ENCODE measurements at regions not wholly inside any gene's neighbourhood (a gene's known extent, or its start where the extent isn't known, plus 50 kb on each side); places are given as distances from the start of the nearest gene placed in this dataset.

DNA sequence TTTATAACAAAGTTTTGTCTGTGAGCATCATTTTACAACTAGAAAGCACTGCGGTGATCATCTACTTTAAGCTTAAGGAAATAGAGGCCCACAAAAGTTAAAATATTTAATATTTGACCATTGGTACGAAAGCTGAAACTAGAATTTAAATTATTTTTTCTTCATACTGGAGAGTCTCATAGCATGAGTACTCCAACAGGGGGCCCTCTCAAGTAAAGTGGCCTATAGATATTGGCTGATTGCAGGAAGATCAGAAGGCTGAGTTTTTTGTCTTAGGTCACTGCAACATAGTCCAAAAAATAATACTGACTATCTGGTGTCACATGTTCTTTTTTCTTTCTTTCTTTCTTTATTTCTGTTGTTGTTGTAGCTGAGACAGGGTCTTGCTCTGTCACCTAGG, 75.3 kb upstream of the ZDHHC17 start:
- no peak overlapping the region for H3K27ac ChIP-seq (ENCODE audit: extremely low read depth, low read depth, low read length)
- H3K9me3 ChIP-seq (ENCODE audit: control insufficient read depth, insufficient read depth, low read depth, low read length), result no peaks in the 10 kb centered on the region
- H3K4me1 ChIP-seq (ENCODE audit: control insufficient read depth, insufficient read depth, low read length), result peaks cover 10% of the 10 kb centered on the region
- ChIA-PET POLR2A (no interaction called here), CTCF (interaction anchor here (0.5 to 2.3 kb wide), 11 partner anchors 9 to 458 kb away, joined by 3 to 10 read pairs (median 5); no protein-coding TSS in a partner anchor)
- H3K4me3 ChIP-seq (ENCODE audit: low read depth, low read length), result no peak overlapping the region
- H3K36me3 ChIP-seq (ENCODE audit: control insufficient read depth in 2 of 2, insufficient read depth in 1 of 2, low read length in 2 of 2), result no peaks in the 10 kb centered on the region
- no peak for TF ChIP-seq ZBTB20 (tag by site-specific recombination; IDR thresholded peaks at IDR 0.05)
- TF ChIP-seq ZIC2 (tag by site-specific recombination; IDR thresholded peaks at IDR 0.05), result no peak
- TF ChIP-seq ZXDB (tag by site-specific recombination; IDR thresholded peaks at IDR 0.05), result no peak
- TF ChIP-seq ZNF600 (tag by site-specific recombination; IDR thresholded peaks at IDR 0.05), result no peak
- no peak for TF ChIP-seq IKZF3 (tag by site-specific recombination; IDR thresholded peaks at IDR 0.05)
- no peak for TF ChIP-seq KLF9 (tag by site-specific recombination; IDR thresholded peaks at IDR 0.05; ENCODE audit: low read depth)
- no peak for TF ChIP-seq ZBTB21 (tag by site-specific recombination; IDR thresholded peaks at IDR 0.05)
- TF ChIP-seq ZNF645 (tag by site-specific recombination; IDR thresholded peaks at IDR 0.05), result no peak
- TF ChIP-seq ZBTB7A (tag by site-specific recombination; IDR thresholded peaks at IDR 0.05; ENCODE audit: low read depth), result no peak
- TF ChIP-seq YY2 (tag by site-specific recombination; IDR thresholded peaks at IDR 0.05), result no peak
- TF ChIP-seq ZNF2 (tag by site-specific recombination; IDR thresholded peaks at IDR 0.05), result no peak
- TF ChIP-seq ZBTB48 (tag by site-specific recombination; IDR thresholded peaks at IDR 0.05), result no peak
- no peak for TF ChIP-seq ZNF544 (tag by site-specific recombination; IDR thresholded peaks at IDR 0.05)
- TF ChIP-seq PRDM2 (tag by site-specific recombination; IDR thresholded peaks at IDR 0.05; ENCODE audit: borderline replicate concordance), result no peak
- TF ChIP-seq ZNF639 (tag by site-specific recombination; IDR thresholded peaks at IDR 0.05), result no peak
- TF ChIP-seq ZNF335 (tag by site-specific recombination; conservative IDR thresholded peaks at IDR 0.05), result no peak
- no peak for TF ChIP-seq ZBTB17 (tag by site-specific recombination; IDR thresholded peaks at IDR 0.05)
- no peak for TF ChIP-seq ATF2 (tag by site-specific recombination; IDR thresholded peaks at IDR 0.05; ENCODE audit: low read depth)
- TF ChIP-seq ZNF302 (tag by site-specific recombination; IDR thresholded peaks at IDR 0.05; ENCODE audit: low read depth), result no peak
